ENCODE measurements at regions not wholly inside any gene's neighbourhood (a gene's known extent, or its start where the extent isn't known, plus 50 kb on each side); places are given as distances from the start of the nearest gene placed in this dataset.

- no peak for TF ChIP-seq POLR2A (IDR thresholded peaks at IDR 0.05)
- TF ChIP-seq CTCF (IDR thresholded peaks at IDR 0.05) = no peak
- TF ChIP-seq EP300 (IDR thresholded peaks at IDR 0.05) = no peak
Observed at GRCh38 chr6:122207794-122208193, 191.7 kb upstream of the HSF2 start.

Data from ovary (tissue), 3 donors.